ENCODE measurements at regions not wholly inside any gene's neighbourhood (a gene's known extent, or its start where the extent isn't known, plus 50 kb on each side); places are given as distances from the start of the nearest gene placed in this dataset.

DNA sequence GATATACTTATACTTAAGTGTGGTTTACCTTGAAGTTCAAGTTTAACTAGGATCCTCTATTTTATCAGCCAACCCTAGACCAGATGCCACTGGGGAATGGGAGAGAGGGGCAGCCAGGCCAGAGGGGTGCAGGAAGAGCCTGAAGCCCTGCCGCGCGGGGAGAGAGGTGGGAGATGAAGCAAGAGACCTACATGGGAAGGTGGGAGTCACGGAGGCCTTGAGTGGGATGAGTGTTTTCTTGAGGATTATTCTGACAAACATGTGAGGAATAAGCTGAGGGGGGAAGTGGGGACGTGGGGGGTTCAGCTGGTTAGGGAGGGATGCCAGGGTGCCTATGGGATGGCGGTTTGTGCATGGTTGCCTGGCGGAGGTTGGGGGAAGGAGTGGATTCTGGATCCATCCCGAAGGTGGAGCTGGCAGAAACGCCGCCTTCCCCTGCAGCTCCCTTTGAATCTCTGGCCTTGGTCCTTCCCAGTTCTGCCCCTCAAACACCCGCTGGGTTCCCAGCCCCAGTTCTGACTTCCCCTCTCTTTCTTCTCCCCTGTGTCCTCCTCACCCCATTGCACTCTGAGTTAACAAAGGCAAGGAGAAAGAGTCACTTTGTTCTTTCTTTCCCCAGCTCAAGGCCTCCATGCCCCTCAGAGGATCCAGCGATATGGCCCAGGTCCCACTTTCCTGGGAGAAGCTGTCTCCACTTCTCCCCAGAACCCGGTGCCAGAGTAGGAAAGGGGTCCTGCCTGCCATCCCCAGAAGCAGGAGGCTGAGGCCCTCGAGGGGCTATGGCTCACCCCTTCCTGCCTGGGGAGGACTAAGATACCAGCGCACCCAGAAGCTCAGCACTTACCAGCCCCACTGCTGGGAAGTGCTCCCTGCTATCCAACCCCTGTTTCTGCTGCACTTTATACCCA is 274.2 kb downstream of the UACA start:
- no peak overlapping the region for H3K4me3 ChIP-seq (ENCODE audit: low read depth, poor library complexity, severe bottlenecking)
- 84 to 87% methylated on average over 15 of the region's 15 CpGs for WGBS, 2 donors
- intact Hi-C loops (cut with DNase I; ENCODE audit: low total_unique reads): loop anchor here (5.0 kb wide), 1 partner anchor 1012 kb away; no protein-coding TSS in a partner anchor
- TF ChIP-seq POLR2A (IDR thresholded peaks at IDR 0.05): no peak
- no peak for TF ChIP-seq CTCF (IDR thresholded peaks at IDR 0.05)
- no peak for DNase-seq (ENCODE audit: low spot score in 2 of 2)

DNA sequence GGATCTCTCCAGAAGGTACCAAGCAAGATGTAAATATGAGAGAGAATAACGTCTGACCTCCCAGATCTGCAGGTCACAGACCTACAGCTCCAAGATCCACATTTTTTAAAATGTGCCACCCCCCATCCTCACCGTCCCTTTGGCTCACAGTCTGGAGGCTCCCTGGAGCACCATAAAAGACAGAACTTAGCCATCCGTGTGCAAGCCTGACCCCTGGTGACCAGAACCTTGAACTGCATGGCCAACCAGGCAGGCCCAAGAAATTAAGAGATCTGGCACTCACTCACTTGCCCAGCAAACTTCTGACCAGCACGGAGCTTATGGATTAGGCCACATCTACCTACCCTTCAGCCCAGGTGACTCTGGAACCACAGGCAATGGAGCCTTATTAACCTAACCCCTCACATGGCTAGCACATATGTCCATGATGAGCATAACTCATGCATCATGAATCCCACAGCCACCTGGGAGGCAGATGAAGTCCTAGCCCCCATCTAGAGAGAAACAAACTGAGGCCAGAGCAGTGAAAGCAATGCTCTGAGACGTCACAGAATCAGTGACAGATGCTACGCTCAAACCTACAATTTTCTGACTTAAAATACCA is 275.3 kb downstream of the UACA start:
- DNase-seq (ENCODE audit: low spot score in 2 of 2): peak; percentile 67 to 94
- no peak overlapping the region for H3K4me3 ChIP-seq (ENCODE audit: low read depth, poor library complexity, severe bottlenecking)
- WGBS, 2 donors: 32 to 34% methylated on average over 6 of the region's 6 CpGs
- intact Hi-C loops (cut with DNase I; ENCODE audit: low total_unique reads): loop anchor here (5.0 kb wide), 1 partner anchor 1011 kb away; no protein-coding TSS in a partner anchor
- TF ChIP-seq CTCF (IDR thresholded peaks at IDR 0.05): peak in 1 of 3 donors; percentile 95
- TF ChIP-seq POLR2A (IDR thresholded peaks at IDR 0.05): no peak

GRCh38 chr15:70487387-70487740 is 276.0 kb downstream of the UACA start:
- intact Hi-C loops (cut with DNase I; ENCODE audit: low total_unique reads): loop anchor here (5.0 kb wide), 1 partner anchor 1010 kb away; no protein-coding TSS in a partner anchor
- no peak for TF ChIP-seq POLR2A (IDR thresholded peaks at IDR 0.05)
- no peak for TF ChIP-seq CTCF (IDR thresholded peaks at IDR 0.05)
- DNase-seq (ENCODE audit: low spot score in 2 of 2): no peak
- H3K4me3 ChIP-seq (ENCODE audit: low read depth, poor library complexity, severe bottlenecking): no peak overlapping the region
- WGBS, 2 donors: 84 to 94% methylated on average over 3 of the region's 3 CpGs

DNA sequence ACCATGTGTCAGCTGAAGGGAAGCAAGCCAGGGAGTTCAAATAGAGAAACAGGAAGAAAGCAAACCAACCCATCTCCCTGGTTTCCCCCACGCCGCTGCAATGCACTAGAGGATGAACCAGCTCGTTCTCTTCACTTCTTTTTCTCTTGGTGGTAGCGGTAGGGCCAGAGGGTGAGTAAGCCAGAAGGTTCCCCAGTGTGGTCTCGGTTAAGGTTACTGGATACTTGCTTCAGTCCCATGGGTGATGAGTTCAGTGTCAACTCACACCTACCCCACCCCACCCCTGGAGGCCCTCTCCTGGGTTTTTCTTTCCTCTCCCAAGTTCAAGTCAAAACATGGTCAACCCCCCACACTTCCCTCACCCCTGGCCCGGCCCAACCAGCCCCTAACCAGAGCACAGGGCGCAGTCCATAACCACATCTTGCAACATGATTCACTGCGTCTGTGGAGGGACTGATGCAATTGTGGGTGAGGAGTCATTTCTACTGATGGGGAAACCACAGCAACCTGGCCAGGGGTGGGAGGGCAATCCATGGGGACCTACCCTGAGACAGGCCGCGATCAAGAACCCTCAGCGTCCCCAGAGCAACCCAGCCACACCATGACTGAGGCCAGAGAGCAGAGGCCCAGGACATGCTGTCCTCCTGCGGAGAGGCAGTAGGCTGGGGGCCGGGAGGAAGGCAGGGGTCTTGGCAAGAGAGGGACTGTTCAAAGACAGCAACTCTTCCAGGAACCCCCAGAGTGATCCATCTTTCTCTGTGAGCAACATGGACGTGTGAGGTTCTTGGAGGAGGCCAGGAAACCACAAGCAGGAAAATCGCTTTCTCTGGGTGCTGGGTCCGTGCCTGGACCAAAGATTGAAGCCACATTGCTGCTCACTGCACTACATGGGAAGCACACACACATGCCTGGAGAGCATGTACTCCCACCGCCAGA is 276.6 kb downstream of the UACA start:
- no peak for DNase-seq (ENCODE audit: low spot score in 2 of 2)
- 79 to 80% methylated on average over 16 to 17 of the region's 17 CpGs for WGBS, 2 donors
- H3K4me3 ChIP-seq (ENCODE audit: low read depth, poor library complexity, severe bottlenecking): no peak overlapping the region
- intact Hi-C loops (cut with DNase I; ENCODE audit: low total_unique reads): loop anchor here (5.0 kb wide), 1 partner anchor 1009 kb away; no protein-coding TSS in a partner anchor
- no peak for TF ChIP-seq CTCF (IDR thresholded peaks at IDR 0.05)
- TF ChIP-seq POLR2A (IDR thresholded peaks at IDR 0.05): no peak

- TF ChIP-seq POLR2A (IDR thresholded peaks at IDR 0.05) (no peak), CTCF (IDR thresholded peaks at IDR 0.05) (no peak)
- no peak for DNase-seq (ENCODE audit: low spot score in 2 of 2)
- no peak overlapping the region for H3K4me3 ChIP-seq (ENCODE audit: low read depth, poor library complexity, severe bottlenecking)
- 92% methylated on average over 2 of the region's 2 CpGs for WGBS, 2 donors
- intact Hi-C loops (cut with DNase I; ENCODE audit: low total_unique reads): loop anchor here (5.0 kb wide), 1 partner anchor 1009 kb away; no protein-coding TSS in a partner anchor
These were observed 277.3 kb downstream of the UACA start for GRCh38 chr15:70486012-70486411.
